Stimulated activated CD8-positive, alpha-beta memory T cell treated with anti-CD3 and anti-CD28 coated beads, Interleukin-4, amount 100 ng/mL, for 1 hour (primary cell): ENCODE measurements at regions not wholly inside any gene's neighbourhood (a gene's known extent, or its start where the extent isn't known, plus 50 kb on each side); places are given as distances from the start of the nearest gene placed in this dataset.

Experiments used
- DNase-seq, 2 donors: peaks; one replicate each; pipeline ENCODE4 v3.0.0-alpha.2; 2020; ENCODE audit warnings: low read depth in 2 of 2, low spot score in 1 of 2

DNA sequence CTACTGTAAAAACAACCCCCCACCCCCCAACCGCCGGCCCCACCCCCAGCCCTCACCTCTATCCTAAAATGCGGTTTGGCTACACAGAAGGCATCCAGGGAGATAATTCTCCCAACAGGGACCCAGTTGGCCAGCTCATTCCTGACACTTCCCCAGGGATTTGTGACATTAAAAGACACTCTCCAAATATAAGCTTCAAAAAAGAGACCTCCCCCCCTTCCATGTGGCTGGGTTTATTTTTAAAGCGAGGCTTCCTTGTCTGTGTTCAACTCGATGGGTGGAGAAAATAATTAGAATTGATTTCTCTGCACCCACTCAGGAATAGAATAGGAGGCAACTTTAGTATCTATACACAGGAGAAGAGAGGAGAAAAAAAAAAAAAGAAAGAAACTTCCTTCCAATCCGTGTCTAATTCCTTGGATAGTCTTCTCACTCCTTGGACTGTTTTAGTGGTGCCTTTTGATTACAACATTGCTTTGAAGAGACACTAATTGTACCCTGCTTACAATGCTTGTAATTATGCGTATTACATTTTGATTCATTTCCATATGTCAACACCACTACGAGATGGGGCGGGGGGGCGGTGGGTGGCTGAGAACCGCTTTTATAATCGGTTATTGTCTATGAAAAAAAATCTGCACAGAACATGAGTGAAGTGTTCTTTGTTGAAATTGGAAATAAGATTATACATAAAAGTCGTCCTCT is 500.4 kb downstream of the MIAT start:
- no peak for DNase-seq

DNA sequence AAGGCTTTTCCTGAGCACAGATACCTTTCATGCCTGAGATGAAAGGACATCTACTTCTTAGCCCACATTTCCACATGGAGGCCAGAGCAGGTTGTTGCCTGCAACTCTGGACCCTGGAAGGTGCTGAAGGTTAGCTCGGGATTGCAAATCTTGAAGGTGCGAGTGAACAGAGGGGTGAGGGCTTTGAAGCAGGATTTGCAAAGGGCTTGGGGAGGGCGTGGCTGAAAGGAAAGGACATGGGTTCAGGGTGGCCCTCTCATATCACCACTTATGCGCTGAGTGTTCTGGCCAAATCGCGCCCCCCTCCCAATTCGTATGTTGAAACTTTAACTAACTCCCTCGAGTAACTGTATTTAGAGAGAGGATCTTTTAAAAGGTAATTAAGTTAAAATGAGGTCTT is 501.6 kb downstream of the MIAT start:
- DNase-seq = no peak

DNA sequence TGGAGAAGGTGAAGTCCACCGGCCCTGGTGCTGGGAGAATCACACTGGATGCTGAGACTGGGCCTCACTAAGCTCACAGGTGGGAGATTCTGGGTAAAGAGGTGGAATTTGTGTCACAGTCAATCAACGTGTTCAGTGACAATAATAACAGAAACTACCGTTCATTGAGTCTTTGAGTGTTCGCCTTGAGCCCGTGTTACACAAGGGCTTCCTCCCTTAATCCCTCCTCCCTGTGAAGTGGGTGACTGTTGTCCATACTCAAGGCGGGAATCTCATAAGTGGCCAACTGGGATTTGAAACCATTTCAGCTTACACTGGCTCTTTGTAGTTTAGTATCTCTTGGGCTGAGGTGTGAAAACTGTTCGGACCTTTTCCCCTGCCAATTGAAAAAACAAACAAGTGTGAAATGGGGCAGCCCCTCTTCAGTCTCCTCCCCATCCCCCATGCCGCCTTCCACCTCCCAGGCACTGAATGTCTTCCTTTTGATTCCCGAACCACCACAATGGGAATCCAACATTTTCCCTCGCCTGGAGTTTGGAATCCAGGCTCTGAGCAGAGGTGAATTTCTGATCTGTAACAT is 502.4 kb downstream of the MIAT start:
- DNase-seq = no peak

DNA sequence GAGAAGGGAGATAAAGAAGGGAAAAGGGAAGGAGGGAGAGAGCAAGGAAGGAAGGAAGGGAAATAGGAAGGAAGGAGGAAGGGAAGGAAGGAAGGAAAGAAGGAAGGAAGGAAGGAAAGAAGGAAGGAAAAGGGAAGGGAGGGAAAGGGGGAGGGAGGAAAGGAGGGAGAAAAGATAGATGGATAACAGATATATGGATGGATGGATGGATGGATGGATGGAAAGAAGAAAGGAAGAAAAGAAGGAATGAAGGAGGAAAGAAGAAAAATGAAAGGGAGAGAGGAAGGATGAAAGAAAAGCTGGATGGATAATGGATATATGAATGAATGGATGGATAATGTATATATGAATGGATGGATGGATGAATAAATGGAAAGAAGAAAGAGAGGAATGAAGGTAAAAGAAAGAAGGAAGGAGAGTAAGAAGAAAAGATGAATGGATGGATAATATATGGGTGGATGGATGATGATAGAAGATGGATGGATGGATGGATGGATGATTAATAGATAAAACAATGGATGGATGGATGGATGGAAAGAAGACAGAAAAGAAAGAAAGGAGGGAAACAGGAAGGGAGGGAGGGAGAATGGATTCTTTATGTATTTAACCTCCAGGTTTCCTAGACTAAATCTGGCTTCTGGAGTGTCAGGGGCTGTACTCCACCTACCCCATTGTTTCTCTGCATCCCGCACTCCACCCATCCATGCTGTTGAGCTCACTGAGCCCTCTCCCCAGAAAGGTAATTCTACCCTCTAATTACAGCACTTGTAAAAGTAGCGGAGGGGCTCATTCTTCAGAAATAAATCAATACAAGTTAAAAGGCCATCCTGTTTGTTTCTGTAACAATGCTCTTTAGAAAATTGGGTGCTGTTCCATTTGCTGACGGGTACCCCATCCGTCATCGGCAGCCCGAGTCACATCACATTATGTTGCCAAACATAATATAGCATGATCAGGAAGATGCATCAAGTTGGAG is 506.1 kb downstream of the MIAT start:
- no peak for DNase-seq

DNA sequence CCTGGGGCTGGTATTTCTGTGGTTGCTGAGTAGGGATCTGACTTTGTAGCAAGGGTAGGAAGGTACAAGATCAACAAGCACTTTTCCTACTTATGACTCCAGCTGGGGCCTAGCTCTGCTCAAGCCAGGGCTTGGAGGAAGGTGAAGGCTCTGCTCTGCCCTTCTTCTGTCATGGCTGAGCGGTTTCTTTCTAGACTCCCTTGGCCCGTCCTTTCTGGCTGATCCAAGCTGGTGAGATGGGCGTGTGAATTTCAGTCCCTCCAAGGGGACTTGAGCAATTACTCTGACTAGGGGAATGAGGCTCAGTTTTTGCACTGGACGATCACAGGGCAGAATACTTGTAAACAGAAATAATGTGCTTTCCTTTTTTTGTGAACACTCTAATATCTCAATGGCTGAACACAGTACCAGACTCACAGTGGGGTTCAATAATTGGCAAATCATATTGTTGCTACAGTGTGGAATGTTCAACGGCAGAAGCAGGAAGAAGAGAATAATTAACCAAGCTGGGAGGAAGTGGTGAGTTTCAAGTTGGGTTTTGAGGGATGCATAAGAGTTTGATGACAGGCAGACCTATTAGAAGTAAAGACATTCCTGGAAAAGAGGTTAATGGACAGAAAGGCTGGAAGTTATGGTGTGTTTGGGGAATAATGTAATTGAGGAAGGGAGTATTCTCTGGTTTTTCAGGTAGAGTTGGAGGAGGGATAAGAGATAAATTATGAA is 507.6 kb downstream of the MIAT start:
- DNase-seq = no peak

DNA sequence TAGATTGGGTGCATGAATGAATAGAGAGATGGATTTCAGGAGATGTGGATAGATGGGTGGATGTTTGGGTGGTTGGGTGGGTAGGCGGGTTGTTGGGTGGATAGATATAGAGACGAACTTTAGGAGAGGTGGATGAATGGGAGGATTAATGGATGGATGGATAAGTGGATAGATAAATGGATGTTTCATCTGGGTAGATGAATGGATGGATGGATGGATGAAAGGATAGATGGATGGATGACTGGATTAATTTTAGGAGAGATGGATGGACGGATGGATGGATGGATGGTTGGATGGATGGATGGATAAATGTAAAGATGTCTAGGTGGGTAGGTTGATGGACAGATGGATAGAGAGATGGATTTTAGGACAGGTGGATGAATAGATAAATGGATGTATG is 511.3 kb downstream of the MIAT start:
- no peak for DNase-seq

DNA sequence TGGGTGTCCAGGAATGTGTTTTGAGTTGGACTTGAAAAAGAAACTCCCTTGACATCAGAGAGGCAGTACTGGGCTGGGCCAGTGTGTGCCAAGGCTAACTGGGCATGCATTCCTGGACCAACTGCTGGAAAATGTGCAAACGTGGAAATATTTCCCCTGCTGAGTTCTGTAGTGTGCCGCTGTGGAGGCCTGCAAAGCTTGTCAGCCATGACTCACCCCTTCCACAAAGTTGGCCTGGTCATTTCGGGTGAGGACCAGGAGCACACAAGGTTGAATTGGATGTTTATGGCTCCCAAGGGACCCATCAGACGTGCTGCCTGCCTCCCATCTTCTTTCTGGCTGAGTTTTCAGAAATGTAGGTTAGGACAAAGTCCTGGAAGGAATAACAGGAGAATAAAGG is 513.1 kb downstream of the MIAT start:
- DNase-seq = no peak

DNA sequence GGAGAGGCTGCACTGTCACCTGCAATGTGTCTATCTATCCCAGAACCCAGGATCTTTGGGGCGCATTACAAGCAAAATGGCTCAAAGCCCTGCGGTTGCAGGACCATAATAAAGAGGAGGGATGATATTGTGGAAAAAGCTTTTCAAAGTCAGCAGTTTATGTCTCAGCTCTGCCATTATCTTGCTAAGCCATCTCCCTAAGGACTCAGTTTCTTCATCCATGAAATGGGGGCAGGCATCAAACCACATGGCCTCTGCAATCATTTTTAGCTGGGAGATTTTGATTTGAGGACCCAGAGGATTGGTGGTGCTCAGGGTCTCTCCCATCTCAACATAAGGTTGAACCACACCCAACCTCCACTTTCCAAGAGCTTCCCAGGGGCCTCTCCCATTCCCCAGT is 513.8 kb downstream of the MIAT start:
- no peak for DNase-seq

DNA sequence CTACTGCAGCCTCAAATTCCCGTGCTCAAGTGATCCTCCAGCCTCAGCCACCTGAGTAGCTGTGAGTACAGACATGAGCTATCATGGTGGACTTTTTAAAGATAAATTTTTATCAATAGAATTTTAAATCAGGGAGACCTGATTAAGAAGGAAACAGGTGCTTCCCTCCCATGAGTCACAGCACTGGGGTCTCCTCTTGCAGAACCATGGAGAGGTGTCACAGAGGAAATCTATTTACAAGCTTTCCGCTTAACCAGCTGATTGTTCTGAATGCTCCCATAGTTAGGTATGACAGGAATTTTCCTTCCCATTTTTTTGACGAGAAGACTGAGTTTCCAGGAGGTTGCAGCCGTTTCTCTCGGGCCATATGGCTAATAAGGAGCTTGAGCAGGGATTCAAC is 516.1 kb downstream of the MIAT start:
- DNase-seq = no peak

DNA sequence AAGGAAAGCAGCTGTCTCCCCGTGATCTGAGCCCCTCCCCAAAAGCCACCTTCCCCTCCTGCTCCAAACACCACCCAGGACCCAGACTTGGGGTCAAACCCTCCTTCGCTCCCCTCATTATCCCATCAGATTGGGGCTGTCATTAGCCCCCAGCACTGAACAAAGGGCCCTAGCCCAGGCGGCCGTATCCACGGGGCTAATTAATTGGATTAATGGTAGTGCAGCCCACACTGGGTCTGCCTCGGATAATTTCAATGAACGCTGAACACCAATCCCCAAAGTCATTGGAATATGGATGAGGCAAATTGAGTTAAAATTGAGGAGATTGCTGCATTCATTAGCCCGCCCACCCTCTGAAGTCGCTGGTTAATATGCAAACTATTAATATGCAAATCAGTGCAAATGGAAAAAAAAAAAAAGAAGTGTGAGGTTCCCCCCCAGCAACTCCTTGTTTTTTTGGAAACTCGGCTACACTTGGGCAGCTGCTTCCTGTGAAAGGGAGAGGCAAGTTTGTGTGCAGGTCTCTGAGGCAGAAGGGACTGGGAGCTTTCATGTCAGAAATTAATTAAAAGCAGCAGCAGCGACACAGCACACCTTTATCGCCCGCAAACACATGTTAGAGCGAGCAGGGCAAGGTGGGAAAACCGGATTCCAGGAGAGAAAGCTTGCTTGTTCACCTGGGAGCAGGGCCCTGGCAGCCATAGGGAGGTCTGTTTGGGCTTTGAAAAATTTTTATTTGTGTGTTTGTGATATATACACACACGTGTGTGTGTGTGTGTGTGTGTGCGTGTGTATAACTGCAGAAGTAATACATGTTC is 517.8 kb downstream of the MIAT start:
- no peak for DNase-seq

DNA sequence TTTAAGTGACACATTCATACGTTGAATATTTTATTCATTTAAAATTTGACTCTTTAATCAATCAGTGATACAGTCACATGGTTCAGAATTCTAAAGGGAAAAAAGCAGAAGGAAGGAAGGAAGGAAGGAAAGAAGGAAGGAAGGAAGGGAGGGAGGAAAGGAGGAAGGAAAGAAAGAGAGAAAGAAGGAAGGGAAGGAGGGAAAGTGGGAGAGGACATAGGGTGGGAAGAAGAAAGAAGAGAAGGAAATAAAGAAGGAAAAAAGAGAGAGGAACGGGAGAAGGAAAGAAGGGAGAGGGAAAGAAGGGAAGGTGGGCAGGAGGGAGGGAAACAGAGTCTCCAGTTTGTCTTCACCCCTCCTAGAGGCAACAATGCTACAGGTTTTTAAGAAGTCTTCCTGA is 518.6 kb downstream of the MIAT start:
- DNase-seq = no peak

DNA sequence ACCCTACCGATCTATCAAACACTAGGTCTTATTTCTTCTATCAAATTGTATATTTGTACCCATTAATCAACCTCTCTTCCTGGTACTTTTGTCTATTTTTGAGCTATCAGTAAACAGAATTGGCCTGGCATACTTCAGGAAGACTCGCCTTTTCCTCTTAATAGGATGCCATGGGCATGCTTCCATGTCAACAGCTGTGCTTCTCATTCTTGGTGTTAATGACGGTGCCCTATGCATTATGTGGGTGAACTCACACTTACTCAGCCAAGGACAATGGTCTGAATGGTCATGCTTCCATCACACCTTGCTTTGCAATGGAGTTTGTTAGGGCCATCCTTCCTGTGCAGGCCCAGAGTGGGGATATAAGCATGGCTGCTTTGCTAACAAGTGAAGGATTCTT is 521.8 kb downstream of the MIAT start:
- no peak for DNase-seq

DNA sequence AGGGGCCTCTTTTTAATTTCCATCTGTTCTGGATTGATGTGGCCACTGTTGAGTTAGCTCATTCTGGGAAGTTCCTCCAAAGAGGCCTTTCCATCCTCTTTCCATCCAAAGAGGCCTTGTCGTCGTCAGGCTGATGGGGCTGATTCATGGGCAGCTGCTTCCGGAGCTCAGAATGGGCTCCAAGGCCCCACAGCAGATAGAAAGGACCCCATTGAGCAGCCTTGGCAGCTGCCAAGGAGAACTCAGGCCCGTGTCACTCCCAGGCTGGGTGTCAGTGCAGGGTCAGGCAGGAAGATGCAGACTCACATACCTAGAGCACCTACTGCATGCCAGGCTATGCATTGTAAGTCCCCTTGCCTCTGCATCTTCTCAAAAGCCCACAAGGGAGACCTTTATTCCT is 524.1 kb downstream of the MIAT start:
- DNase-seq = no peak

DNA sequence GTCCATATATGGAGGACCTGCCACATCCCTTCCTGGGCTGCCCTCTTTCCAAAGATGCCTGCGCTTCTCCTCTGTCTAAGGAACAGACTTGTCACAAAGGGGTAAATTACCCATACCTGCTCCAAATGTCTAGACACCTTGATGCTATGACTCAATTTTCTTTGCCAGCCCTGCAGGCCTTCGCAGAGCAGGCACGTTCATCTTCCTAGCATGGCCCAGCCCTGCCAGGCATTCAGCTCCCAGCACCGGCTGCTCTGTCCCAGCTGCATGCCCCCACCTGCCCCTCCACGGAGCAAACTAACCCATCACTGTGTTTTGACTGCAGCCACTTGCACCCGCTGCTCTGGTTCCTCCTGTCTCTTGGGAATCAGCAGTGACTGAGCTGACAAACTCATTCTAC is 526.1 kb downstream of the MIAT start:
- no peak for DNase-seq

DNA sequence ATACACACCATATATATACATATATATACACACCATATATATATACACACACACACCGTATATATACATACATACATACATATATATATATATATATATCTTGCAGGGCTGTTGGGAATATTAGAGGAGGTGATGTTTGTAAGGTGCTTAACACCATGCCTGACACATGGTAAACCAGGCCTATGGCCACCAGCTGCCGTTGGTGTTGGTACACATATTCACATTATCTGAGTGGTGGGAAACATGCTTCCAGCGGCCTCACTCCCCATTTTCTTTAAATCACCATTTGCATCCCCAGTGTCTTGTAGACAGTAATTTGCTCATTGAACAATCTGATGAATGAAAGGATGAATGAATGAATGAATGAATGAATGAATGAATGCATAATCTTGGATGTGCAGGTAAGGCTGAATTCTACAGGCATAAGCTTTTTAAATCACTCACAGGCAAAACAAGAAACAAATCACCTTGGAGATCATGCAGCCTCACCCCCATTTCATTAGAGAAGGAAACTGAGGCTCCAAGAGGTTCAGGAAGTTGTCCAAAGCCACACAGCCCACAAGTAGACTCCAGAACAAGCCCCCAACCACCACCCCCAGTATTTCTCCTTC is 527.8 kb downstream of the MIAT start:
- no peak for DNase-seq

DNA sequence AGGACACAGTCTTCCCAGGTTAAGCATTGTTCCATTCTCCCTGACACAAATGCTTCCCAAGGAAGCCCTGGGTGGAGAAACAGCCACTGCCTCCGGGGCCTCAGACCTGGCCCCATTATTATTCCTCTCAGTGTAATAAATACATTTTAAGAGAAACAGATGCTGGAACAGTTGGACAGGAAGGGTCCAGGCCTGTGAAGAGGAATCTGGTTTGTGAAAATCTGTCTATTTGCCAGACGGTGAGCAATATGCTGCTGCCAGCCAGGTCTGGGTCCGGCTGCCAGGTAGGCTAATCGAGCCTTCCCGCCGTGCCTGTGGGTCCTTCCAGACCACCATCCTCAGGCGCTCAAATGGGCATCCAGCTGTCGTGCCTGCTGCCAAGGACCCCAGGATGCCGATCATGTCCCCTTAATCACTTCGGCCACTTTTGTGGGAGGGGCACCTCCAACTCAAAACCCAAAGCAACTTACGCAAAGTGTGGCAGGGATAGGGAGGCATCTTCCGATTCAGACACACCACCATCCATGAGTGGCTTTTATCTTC is 528.4 kb downstream of the MIAT start:
- no peak for DNase-seq

DNA sequence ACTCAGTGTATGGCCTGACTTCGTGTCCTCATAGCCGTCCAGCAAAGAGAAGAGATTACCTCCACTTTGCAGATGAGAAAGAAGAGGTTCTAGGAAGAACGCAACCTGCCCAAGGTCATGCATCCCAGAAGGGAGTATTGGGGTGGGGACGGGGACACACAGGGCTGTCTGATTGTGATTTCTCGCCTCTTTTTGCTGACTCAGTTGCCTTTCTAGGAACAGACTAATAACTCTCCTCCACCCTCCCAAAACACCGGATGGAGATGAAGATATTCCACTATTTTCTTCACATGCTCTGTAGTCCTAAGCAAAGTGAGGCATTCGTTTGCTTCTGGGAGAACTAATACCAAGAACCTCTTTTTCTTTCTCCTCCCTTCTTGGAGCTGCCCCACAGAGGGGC is 529.3 kb downstream of the MIAT start:
- DNase-seq = no peak

DNA sequence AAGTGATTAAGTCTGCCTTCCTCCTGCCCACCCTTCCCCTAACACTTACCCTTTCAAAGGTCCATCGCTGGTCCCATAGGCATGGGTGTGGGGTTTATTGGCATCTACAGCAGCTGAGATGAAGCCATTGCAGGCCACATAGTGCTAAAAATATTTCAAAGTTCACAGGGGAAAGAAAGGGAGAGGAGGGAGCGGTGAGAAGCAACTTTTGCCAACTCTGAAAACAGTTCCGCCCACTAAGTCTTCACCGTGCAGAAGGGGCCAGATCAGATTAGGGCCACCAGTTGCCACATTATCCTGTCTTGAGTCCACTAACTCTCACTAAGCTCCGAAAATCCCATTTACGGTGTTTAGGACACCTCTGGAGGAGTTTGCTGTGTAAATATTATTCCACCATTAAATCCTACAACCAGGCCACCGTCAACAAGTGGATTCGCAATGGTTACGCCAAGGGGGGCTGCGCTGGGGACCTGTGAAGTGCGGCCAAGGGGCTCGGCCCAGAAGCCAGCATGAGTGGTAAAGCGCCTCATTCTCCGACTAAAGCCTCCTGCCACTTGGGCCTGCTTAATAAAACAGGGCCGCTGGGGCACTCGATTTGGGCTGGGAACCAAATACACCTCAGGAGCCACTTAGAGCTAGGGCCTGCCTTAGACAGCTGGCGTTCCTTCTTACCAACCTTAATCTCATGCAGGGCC is 534.9 kb downstream of the MIAT start:
- no peak for DNase-seq

DNA sequence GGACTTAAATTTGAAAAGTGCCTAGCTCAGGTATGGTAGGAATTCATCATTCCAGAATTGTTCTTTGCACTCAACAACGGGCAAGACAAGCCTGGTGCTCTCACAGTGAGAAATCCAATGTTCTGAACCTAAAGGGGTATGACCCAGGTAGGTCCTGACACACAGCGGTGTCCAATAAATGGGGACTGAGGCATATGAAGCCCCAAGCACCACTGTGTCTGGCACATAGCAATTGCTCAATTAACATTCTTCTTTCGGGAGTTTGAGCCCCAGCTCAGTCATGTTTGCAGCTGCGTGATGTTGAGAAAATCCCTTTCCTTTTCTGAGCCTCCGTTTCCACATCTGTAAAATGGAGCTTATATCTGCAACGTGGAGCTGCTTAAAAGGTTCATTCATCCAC is 535.8 kb downstream of the MIAT start:
- DNase-seq = no peak
